HG02759 (cell line): ENCODE measurements at regions not wholly inside any gene's neighbourhood (a gene's known extent, or its start where the extent isn't known, plus 50 kb on each side); places are given as distances from the start of the nearest gene placed in this dataset.
"Not testable (repeated sequence)": the region's sequence is repeated elsewhere in the genome, so short reads cannot be mapped to it uniquely, and the experiment has no call there.

Source experiments
- ATAC-seq: cut with Tn5 transposase; IDR thresholded peaks from one replicate; pipeline ENCODE4 v1.9.1; 2021; ENCODE audit warnings: mild to moderate bottlenecking, moderate library complexity; ENCODE audit not compliant: unreplicated experiment

DNA sequence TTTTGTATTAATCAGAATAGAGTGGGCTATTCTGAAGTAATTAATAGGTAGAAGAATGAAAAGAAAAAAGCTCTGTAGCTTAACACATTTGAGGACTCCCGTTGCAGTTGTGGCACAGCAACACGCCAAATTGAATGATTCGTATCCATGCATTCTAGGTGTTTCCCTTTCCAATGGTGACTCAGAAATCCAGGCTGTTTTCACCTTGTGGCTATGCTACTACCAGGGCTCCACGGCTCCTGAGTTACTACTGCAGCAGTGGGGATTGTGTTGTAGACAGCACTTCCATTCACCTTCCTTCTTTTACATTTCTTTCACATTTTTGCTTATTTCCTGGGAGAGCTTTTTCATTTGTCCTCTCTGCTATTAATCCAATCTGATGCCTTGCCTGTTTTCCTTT, 1616.4 kb downstream of the CDH8 start:
- ATAC-seq, result no peak

DNA sequence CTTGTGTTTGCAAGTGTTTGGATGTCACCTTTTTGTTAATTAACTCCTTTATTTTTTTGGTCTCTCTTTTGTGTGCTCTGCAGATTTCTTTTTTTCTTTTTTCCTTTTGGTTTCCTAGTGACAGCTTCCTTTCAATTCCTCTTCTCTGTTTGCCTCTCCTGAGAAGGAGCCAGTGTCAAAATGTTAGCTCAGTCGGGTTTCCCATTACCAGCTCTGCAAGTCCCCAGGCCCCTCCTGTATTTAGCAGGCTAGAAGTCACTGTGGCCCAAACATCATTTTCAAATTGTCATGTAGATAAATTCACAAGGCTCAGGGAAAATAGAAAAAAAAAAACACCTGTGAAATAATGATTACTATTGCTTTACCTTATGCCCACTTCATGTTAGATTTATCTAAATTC, 1621.6 kb downstream of the CDH8 start:
- no peak for ATAC-seq

DNA sequence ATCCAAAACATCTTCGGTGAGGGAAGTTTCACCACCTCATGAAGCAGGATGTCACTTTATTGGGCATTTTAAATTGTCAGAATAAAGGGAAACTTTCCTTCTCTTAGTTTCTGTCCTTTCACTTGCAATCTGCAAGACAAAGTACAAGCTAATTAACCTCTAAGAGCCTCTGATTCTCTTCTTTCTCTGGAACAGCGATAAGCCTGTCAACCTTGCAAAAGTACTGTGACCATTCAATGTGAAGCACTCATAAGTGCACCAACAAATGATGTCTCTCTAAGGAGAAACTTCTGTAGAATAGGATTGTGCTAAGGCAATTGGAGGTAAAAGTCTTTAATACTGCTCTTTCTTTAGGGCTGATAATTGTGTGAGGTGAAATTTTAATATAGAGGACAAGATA, 1622.3 kb downstream of the CDH8 start:
- ATAC-seq, result no peak

DNA sequence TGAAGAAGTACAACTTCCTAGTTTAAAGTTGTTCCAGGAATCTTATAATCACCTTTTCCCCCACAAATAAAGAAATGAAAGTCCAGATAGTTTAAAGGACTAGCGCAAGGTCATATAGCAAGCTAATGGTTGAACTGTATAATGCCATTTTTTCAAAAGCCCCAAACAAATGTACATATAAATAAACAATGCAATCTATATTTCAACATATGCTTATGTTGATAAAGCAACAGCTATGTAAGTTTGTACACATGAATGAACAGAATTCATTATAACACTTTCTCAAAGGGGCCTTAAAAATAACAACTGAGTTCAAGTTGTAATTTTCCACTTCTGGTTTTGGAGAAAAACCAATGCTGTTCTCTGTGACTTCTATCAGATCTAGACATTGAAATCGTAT, 1628.6 kb downstream of the CDH8 start:
- ATAC-seq, result no peak

DNA sequence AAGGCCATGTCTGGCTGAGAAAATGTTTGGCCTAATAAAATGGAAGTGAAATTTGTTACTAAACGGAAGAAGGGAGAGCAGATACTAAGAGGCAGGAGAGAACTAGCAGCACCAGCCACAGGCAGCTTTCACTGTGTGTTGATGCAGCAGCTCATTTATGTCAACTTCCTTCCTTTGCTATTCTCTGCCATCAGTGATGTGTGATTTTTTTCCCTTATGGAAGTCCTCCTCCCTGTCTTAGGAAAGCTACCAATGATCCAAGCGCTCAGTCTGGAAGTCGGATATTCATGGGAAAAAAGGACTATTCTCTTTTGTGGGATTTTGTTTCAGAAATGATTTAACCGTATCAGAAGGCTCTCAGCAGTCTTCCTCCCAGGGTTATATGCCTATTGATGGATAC, 1629.2 kb downstream of the CDH8 start:
- no peak for ATAC-seq

DNA sequence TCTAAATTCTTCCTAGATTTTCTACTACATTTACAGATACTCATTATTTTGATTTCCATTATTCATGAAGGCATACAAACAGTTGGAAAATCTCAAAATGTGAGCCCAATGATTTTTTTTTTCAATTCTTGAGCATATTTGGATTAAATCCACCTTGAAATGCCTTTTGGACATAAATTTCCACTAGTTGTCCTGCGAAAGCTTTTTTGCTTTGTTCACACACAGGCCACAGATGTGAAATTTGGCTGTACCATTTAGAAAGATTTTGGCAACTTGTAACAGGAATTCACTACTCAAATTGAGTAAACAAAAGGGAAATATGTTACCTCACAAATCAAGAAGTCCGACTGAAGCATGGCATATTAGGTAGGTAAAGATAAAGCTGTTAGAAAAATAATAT, 1631.0 kb downstream of the CDH8 start:
- no peak for ATAC-seq

DNA sequence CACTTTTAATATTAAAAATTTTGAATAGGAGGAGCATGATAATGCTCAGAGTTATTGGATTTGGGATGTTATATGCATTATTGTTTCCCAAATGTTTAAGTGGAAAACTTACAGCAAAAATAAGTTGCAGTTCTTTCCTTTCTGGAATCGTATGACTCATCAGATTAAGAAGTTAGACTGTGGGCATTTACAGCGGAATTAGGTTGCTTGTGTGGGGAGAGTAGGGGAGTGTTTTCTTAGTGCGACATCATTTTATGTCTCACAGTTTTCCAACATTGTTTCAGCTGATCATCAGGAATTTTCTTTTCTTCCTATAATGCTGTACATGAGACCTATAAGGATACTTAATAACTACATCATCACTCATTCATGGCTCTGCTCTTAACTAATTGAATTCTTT, 1631.8 kb downstream of the CDH8 start:
- no peak for ATAC-seq

DNA sequence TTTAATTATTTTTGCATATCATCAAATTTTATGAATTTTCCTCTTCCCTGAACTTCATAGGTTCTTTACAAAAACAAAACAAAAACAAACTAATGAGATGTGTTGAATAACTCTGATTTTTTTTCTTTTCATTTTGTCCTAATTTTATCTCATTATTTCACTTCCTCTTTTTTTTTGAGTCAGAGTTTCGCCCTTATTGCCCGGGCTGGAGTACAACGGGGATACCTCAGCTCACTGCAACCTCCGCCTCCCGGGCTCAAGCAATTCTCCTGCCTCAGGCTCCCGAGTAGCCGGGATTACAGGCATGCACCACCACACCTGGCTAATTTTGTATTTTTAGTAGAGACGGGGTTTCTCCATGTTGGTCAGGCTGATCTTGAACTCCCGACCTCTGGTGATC, 1633.3 kb downstream of the CDH8 start:
- not testable (repeated sequence) for ATAC-seq

DNA sequence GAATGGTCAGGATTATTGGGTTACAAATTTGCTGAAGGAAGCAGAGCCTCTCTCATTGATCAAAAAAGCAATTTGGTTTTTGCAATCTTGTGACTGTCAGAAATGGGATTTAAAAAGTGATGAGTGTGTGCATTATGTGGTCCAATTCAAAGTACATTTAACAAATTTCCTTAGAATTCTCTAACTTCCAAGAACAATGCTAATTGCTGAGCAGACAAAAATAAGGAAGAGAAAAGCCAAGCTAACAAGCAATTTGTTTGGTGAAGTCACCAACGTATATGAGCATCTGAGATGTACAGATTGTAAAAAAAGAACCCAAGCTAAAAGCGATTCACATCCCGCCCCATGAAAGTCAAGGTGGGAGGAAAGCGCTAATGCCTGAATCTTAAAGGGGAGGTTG, 1643.9 kb downstream of the CDH8 start:
- no peak for ATAC-seq

DNA sequence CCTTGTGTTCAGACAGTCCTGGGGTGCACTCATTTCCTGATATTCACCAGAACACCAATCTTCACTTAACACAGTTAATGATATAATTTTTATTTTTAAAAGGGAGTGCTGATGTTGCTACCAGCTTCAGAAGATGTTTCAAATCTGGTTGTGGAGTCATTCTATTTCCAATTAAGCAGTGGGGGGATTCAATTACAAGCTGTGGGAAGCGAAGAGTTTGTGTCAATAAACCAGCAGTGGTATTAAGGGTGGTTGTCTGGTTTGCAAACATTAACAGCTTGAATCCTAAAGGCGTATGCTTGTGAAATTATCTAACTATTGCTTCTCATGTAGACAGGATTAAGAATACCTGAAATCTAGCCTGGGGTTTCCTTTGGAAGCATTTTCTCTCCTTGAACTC, 1637.5 kb upstream of the GOT2 start:
- no peak for ATAC-seq

DNA sequence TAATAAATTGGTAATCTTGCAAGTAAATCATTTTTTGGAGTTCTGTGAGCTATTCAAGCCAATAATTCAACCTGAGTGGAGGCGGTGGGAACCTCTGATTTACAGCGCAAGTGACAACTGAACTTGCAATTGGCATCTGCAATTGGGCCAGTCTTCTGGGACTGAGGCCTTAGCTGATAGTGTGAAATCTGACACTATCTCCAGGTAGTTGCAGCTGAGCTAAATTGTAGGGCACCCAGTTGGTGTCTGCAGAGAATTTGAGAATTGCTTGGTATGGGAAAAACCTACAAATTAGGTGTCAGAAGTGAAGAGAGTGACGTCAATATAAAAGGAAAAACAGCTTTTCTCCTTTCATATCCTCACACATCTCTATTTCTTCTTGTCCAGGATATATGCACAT, 1633.6 kb upstream of the GOT2 start:
- ATAC-seq, result no peak

DNA sequence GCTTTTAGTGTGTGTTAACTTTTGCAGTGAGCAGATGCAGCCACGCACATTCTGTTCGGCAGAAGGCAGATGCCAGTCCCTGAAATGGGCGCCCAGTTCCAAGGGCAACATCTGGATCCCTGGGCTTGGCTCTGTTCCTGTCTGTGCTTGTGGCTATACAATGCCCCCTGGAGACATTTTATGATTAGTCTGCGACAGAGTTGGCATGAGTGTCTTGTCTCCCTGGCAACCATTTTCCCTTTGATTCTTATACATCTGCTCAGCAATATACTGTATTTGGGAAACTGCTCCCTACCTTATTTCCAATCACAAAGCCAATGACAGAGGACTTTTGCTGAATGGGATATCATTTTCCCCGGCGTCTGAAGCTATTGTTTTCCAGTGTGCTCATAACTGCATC, 1629.5 kb upstream of the GOT2 start:
- ATAC-seq, result no peak

DNA sequence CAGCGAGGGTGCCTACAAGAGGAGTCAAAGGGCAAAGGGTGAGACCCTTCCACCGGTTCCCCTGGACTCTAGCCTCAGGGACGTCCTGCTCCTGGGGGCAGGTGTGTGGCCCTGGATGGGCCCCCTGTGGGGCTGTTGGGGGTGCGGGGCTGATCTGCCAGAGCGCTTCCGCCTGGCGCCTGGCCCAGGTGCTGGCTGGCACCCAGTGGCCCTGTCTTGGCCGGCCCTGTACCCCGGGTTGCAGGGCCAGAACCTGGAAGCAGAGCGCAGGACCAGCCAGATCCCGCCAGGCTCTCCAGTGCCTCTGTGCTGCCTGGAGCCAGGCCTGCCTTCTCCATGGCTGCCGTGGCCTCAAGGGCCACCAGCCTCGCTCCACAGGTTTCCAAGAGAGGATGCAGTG, 1625.8 kb upstream of the GOT2 start:
- ATAC-seq, result not testable (repeated sequence)

DNA sequence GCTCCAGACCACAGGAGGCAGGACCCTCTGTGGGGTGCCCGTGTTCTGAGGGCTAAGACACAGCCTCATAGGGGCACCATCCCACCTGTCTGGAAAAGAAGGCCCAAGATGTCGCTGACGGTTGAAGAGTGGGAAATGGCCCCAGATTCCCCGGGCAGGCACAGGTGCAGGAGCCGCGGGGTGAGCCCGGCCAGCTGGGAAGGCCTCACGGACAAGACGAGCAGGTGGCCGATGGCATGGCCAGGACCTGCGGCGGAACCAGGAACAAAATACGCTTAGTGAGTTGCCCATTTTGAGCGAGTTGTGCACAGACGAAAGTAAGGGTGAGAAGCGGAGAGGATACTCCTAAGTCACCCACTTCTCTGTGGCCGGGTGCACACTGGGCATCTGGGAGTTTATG, 1625.3 kb upstream of the GOT2 start:
- ATAC-seq, result not testable (repeated sequence)

DNA sequence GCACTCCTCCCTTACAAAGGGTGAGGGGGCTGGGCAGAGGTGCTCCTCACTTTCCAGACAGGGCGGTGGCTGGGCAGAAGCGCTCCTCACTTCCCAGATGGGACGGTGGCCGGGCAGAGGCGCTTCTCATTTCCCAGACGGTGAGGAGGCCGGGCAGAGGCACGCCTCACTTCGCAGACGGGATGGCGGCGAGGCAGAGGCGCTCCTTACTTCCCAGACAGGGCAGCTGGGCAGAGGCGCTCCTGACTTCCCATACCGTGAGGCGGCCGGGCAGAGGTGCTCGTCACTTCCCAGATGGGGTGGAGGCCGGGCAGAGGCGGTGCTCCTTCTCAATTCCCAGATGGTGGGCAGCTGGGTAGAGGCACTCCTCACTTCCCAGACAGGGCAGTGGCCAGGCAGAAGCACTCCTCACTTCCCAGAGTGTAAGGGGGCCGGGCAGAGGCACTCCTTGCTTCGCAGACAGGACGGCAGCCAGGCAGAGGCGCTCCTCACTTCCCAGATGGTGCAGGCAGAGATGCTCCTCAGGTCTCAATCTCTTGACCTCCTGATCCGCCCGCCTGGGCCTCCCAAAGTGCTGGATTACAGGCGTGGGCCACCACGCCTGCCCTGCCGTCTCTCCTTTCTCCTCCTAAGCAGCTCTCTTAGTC, 1623.9 kb upstream of the GOT2 start:
- not testable (repeated sequence) for ATAC-seq

DNA sequence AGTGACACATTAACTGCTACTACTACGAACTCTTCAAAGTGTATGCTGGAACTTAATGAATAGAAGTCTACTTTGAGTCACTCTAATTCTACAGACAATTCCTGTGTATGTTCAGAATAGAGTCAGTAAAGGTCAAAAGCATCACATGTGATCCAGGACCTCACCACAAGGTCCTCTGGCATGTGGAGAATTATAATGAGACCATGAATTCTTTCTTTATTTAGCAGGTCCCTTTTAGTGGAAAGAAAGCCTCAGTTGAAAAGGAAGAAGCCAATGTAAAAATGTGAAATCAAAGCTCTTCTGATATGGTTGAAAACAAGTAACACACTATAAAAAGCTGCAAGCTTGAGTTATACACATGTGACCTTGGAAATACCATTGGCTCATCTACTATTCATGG, 1612.1 kb upstream of the GOT2 start:
- ATAC-seq, result no peak

DNA sequence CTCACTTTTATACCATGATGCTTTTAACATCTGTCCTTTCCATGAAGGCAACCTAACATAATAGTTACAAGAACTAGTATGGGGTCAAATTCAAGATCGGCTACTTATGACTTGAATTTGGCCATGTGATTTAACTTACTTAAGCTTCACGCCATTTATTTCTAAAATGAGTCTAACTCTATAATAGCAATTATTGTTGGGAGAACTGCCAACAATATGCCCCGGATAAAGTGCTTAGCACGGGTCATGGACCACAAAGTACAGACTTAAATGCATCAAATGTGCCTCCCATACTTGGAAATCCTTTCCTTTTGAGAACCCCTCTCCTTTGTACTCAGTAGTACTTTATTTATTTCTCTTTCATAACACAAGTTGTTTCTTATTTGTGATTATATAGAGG, 1603.6 kb upstream of the GOT2 start:
- ATAC-seq, result no peak

DNA sequence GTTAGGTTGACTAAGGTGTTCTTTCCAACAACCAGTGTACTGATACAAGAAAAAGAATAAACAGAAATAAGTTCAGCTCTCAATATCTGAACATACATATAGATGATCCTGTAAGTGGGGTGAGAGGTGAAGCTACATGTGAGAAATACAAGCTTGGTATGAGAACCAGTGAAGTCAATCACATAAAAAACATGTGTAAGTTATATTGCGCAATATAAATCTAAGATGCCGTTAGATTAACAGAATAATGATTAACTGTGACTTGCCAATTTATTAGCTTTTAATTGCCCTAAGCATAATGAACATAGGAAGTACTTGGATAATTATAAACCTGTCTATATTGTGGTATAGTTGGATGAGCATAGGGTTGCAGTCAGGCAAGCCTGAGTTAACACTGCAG, 1597.1 kb upstream of the GOT2 start:
- no peak for ATAC-seq

DNA sequence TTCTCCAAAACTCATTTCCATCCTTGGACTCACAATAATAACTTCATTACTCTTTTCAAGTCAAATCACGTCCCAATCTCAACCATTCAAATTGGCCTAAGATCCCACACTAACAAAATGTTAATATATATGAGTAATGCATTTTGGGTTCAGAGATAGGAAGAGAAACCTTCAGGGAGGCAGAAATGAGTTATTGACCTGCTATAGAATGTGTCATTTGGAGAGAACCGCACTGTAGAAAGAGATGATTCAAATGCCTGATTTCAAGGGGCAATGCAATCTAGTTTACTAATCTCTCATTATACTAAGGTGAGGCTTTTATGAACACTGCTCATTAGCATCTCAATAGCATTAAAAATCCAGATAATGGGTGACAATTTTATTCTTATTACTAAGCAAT, 1595.0 kb upstream of the GOT2 start:
- no peak for ATAC-seq

DNA sequence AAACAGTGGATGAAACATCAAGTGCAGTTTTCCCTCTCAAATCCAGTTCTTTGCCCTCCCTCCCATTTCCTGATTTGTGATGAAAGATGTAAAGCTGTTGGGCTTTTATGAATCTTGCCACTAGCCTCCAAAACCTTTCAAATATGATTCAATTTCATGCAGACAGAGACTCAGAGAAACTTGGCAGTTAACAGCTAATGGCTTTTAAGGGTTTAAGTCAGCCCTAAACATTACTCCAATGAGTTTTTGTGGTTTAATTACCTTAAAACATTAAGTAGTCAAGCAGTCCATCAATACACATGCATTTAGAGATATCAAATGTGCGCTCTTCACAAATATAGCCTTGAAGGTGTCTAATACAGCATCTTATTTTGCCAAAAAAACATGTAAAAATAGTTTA, 1594.0 kb upstream of the GOT2 start:
- no peak for ATAC-seq

DNA sequence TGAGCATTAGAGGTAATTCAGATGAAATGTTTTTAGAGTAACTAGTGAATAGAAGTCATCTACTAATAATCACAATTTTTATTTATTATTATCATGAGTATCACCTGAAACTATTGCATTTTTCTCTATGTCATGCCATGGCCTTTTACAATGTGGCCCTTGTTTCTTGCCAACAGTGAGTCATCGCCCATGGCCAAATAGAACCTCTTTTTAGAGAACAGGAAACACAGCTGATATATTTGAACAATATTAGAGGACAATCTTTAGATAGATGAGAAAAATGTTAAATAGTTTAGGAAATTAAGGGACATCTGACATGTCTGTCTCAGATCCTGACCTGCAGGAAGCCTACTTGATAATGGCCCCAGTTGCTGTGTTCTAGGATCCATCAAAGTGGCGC, 1584.4 kb upstream of the GOT2 start:
- ATAC-seq, result no peak

DNA sequence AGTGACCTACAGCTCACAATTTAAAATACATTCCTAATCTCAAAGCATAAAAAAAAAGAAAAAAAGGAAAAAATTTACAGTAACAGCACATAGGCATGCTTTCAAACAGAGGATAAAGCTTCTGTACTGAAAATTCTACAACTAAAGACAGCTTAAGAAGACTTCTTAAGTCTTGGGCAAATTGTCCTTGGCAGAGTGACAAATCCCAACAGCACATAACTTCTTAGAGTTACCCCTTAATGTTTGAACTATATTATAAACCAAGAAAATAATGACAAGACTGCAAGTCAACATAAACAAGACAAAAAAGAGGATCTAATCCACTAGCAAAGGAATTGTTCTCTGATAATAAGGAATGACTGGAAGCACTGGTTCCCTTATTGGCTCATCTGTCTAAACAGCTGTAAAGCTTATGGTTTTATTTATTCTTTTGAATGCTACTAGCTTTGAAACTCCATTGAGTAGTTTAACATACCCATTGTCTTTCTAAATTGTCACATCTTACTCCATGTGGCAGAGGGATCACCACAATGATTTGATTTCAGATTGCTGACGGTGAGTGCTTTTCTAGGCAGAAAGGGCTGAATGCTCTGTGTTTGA, 1576.8 kb upstream of the GOT2 start:
- no peak for ATAC-seq

DNA sequence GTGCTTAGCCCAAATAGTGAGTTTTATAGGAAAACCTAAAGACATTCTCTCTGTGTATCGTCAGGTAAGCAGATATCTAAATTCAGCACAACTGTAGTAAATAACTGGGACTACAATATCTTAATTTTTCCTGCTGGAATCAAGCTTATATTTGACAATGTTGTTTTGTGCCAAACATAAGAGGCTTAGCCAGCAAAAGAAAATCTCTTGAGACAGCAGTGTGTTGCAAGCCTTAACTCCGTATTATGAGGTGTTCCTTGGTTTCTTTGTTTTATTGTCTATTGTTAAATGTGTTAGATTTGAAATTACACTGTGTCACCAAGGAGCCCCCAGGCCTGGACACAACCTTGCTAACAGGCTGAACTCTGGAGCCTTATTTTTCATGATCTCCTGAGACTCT, 1570.6 kb upstream of the GOT2 start:
- no peak for ATAC-seq
